GM18517 (cell line): ENCODE measurements at regions not wholly inside any gene's neighbourhood (a gene's known extent, or its start where the extent isn't known, plus 50 kb on each side); places are given as distances from the start of the nearest gene placed in this dataset.

ENCODE experiments used
- ATAC-seq: cut with Tn5 transposase; IDR thresholded peaks from one replicate; pipeline ENCODE4 v1.9.1; 2021; ENCODE audit warnings: mild to moderate bottlenecking, moderate library complexity; ENCODE audit not compliant: unreplicated experiment

- no peak for ATAC-seq
Observed at GRCh38 chr2:188713961-188714360, 260.2 kb upstream of the COL3A1 start.

DNA sequence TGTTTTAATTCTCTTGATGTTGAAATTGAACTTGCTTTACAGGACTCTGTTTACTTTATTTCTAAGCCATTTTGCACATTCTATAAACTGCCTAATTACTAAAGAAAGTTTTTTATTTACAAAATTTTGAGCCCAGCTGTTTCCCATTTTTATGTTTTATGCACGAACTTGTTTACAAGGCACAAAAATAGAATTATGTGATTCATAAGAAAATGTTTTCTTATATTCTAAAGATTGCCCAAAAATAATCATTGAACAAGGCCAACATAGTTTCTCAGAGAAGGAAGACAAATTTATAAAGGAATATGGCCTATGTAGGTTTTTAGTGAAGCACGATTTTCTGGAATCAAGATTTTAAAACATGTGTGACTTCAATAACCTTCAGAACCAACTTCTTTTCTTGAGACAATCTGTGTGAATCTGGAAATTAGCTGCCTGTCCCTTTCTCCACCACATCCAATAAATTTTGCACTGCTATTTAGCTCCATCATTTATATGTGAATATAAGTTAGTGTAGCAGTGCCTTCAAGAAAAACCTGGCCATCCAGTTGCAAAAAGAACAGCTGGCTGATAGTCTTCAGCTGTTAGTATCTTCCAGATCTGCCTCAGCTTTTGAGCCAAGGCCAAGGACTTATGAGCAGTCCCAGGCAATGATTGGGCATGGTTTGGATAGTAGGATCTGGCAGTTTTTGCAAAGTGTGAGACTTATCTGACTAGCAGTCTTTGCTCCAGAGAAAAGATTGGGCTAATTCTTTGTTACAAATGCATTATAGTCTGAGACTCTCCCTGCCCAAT, 253.2 kb upstream of the COL3A1 start:
- ATAC-seq = no peak

DNA sequence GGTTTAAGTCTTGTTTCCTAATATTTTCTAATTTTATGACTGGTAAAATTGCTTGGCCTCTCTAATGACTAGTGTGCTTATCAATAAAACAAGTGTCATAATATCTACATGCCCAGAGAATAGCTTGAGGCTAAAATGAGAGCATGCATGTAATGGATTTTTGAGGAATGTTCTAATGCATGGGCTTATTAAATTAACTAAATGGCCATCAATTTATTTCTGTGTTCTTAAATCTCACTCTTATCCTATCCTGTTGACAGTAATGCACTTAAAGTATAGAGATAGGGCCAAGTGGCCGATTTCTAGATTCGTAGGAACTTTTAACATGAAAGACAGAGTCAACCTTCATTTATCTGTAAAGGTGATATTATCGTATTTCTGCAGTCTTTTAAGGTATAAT, 252.4 kb upstream of the COL3A1 start:
- ATAC-seq = no peak

- no peak for ATAC-seq
Observed at GRCh38 chr2:188725746-188726360, 248.3 kb upstream of the COL3A1 start.

DNA sequence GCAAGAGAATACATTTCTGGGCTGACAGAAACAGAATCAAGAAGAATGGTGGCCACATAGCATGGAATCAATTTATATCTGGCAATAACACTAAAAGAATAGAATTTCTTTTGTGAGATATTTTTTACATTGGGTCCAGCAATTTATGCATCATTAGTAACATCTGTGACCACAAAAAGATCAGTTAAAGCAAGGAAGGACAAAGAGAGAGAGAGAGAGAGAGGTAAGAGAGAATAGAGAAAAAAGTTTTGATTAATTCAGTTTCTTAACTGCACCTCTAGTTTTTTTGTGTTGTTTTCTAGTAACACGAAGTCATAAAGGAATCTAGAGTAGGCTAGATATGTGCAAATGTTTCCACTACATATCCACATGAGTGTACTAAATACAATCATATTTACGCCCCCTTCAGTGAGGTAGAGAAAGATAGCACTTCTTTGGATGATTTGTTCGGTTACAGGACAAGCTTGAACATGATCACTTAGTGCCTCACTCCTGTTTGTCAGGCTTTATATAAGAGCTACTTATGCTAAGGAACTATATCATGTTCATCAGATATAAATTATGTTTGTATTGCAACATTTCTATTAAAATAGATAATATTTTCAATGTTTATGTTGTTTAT, 247.4 kb upstream of the COL3A1 start:
- ATAC-seq = no peak

DNA sequence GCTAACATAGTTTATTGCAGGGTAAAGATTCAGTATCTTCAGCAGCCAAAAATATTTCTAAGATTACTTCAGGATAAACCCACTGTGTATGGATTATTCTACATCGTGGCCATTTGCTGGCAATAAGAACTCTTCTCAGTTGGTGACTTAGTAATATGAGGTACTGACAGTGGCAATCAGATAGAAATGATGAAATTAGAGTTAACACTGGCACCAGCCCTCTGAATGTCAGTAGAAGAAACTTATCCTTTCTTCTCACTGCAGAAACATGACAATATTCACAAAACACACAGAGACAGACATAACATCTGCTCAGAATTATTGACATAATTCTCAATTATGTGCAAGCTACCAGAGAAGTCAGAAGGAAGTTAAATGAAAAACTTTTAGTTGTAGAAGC, 246.3 kb upstream of the COL3A1 start:
- ATAC-seq = no peak

GRCh38 chr2:188734691-188735090, 239.5 kb upstream of the COL3A1 start:
- ATAC-seq = no peak

DNA sequence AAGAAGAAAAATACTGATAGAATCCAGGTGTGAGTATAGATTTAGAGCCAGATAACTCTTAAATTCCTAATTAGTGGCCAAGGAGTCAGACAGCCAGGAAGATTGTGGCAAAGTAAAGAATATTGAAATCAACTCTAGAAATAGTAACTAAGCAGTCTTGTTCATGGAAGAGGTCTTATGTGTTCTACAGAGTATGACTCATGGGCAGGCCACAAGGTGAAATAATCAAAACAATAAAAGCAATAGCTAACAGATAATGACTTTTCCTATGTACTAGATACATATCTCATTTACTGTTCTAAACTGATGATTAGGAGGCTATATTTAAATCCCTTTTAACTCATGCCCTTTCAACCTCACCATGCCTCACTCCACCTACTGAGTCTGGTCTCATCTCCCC, 227.4 kb upstream of the COL3A1 start:
- ATAC-seq = no peak

- ATAC-seq = no peak
Observed at GRCh38 chr2:188751816-188752215, 222.4 kb upstream of the COL3A1 start.

DNA sequence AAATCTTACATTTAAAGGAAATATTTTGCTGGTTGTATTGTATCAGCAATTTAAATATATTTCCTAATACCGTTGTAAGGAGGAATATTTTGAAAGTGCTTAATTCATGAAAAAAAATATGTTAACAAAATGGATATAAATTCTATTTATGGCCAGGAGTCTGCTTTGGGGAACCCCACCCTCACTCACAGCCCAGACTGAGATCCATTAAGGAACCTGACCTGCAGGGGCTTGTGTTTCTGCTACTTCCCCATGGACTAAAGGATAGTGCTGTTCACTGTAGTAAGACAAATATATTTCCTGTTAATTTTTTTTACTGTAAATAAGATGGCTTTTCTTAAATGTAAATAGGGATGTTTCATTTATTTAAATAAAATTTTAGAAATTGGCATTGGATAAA, 221.9 kb upstream of the COL3A1 start:
- ATAC-seq = no peak

GRCh38 chr2:188762151-188762550, 212.0 kb upstream of the COL3A1 start:
- no peak for ATAC-seq

DNA sequence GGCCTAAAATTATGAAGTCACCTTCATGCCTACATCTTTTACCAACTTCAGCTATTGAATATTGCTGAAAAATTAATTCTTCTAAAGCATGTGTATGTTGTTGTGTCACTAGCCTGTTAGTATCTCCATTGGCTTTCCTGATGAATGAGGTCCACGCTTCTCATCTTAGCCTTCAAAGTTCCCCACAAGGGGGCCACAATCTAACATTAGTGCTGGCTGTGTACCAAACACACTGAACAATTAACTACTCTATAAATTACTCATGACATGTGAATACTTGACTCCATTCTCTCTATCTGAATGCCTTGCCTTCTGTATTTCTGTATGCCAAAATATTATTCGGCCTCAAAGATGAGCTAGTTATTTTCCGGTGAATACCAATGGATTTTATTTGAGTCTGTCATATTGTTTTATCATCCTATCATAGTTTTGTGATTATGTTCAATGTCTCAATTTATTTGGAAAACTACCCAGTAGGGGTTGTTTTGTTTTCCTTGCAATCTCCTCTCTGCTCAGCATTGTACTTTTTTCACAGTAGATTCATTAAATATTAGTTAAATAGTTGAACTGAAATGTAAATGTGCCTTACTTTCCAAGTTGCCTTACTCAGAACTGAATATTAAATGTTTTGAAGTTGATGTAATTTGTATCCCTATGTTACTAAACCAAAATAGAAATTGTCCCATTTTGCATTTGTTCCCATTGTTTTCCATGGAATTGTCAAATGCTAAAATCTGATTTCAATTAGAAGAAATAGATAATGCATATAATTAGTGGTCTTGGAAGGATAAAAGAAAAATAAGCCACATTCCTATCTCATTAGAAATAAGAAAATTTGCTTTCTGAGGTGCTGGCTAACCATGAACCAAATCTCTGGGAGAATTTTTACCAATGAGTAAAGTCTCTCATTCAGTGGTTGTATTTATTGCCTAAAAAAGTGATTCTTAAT, 208.4 kb upstream of the COL3A1 start:
- ATAC-seq = peak; percentile 65

DNA sequence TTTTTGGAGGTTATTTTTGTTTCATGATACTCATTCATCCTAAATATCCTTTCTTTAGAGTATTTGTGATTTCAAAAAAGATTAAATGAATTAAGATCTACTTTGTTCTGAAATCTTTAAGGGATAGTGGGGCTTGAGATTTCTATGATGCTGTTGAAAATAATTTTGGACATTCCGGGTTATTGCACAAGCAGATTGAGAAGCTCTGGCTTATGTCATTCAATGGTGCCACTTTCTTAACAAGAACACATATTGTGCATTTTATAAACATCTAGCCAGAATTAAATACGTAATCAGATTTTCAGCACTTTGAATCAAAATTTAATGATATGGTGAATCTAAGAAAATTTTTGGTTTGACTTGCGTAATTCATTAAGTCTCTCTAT, 207.7 kb upstream of the COL3A1 start:
- ATAC-seq = no peak

DNA sequence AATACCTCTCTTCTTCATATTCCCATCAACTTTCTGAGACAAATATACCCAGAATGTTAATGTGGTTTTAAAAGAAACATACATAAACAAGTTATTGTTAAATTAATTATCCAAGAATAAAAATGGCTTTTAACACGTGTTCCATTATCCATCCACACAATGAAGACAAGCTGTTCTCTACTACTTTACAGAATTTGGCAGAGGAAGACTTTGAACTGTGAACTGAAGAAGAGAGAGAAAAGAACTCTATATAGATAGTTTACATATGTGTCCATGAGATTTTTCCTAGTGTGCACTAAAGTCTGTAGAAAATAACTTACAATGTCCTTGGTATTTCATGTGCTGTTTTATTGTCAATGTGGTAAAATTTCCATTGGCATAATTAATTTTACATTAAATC, 207.0 kb upstream of the COL3A1 start:
- ATAC-seq = no peak

- ATAC-seq = no peak
Observed at GRCh38 chr2:188770296-188770695, 203.9 kb upstream of the COL3A1 start.

GRCh38 chr2:188773075-188773474, 201.1 kb upstream of the COL3A1 start:
- ATAC-seq = no peak

DNA sequence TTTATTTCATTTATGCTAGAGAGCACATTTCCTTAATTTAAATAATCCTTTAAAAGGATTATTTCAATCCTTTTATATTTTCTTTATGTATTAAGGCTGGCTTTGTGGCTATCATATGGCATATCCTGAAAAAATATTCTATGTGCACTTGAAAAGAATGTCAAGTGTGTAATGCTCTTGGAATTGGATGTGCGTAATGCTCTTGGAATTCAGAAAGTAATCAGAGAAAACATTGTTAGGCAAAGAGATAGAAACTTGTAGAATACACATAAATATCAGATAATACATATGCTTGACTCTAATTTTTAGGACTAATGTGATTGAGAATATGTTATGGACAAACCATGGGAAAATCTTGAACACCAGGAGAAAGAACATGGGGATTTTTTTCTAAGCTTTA, 197.5 kb upstream of the COL3A1 start:
- ATAC-seq = no peak

DNA sequence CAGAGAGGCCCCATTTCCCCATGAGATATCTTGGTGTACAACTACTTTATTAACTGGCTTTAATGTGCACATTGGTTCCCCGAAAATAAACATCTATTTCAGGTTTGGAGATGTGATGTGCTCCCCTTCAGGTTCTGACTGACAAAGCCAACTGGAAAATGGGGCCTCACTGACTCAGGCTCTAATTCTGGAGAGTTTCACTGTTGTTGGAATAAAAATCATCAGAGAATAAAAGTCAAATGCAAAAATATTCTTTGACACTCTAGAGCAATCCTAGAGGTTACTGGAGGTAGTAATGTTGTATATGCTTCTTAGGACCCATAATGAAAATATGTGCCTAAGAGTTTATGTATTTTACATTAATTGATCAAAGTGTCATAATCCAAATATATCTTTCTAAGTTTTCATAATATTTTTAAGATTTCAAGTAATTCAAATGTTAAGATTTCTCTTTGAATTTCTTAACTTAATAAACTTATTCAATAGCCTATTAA, 189.9 kb upstream of the COL3A1 start:
- ATAC-seq = no peak

- no peak for ATAC-seq
Observed at GRCh38 chr2:188785061-188785460, 189.1 kb upstream of the COL3A1 start.

DNA sequence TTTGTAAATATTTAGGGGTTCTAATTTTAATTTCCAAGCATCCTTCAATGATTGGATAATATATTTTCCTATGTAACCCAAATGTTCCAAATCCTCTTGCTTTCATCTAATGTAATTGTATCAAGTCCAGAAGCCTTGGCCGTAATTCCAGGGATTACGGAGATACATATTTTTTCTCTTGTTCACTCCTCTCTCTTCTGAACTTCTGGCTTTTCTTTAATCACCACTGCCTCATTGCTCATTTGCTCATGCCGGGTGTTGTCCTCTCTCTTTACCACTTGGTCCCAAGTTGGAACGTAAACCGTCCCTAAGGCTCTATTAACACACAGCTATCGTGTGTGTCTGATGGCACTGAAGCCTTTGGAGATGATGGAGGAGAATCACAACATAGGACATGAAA, 188.7 kb upstream of the COL3A1 start:
- ATAC-seq = no peak

- ATAC-seq = no peak
Observed at GRCh38 chr2:188786368-188786841, 187.8 kb upstream of the COL3A1 start.
